HG03521 (cell line): ENCODE measurements at regions not wholly inside any gene's neighbourhood (a gene's known extent, or its start where the extent isn't known, plus 50 kb on each side); places are given as distances from the start of the nearest gene placed in this dataset.
"Not testable (repeated sequence)": the region's sequence is repeated elsewhere in the genome, so short reads cannot be mapped to it uniquely, and the experiment has no call there.

Source experiments
- ATAC-seq: cut with Tn5 transposase; IDR thresholded peaks from one replicate; pipeline ENCODE4 v1.9.1; 2021; ENCODE audit warnings: mild to moderate bottlenecking, moderate library complexity; ENCODE audit not compliant: unreplicated experiment

- no peak for ATAC-seq
Measured at GRCh38 chr5:96112123-96112670, 150.5 kb upstream of the ELL2 start.

GRCh38 chr5:96111080-96111756, 149.6 kb upstream of the ELL2 start:
- ATAC-seq = no peak

GRCh38 chr5:96110300-96110699, 148.6 kb upstream of the ELL2 start:
- no peak for ATAC-seq

- not testable (repeated sequence) for ATAC-seq
Measured at GRCh38 chr5:96108629-96109028, 147.0 kb upstream of the ELL2 start.

GRCh38 chr5:96103829-96104228, 142.2 kb upstream of the ELL2 start:
- ATAC-seq = not testable (repeated sequence)

GRCh38 chr5:96101358-96102089, 139.9 kb upstream of the ELL2 start:
- no peak for ATAC-seq

GRCh38 chr5:96097488-96097887, 135.8 kb upstream of the ELL2 start:
- not testable (repeated sequence) for ATAC-seq

GRCh38 chr5:96096724-96097123, 135.1 kb upstream of the ELL2 start:
- no peak for ATAC-seq

GRCh38 chr5:96094904-96095303, 133.3 kb upstream of the ELL2 start:
- no peak for ATAC-seq

- ATAC-seq = no peak
Measured at GRCh38 chr5:96093890-96094381, 132.3 kb upstream of the ELL2 start.

GRCh38 chr5:96093340-96093739, 131.7 kb upstream of the ELL2 start:
- no peak for ATAC-seq

GRCh38 chr5:96091874-96092273, 130.2 kb upstream of the ELL2 start:
- ATAC-seq = no peak

GRCh38 chr5:96090215-96090614, 128.6 kb upstream of the ELL2 start:
- no peak for ATAC-seq

- no peak for ATAC-seq
Measured at GRCh38 chr5:96088706-96089498, 127.3 kb upstream of the ELL2 start.

- no peak for ATAC-seq
Measured at GRCh38 chr5:96087939-96088338, 126.3 kb upstream of the ELL2 start.

GRCh38 chr5:96084874-96085506, 123.3 kb upstream of the ELL2 start:
- ATAC-seq = no peak

GRCh38 chr5:96083361-96083881, 121.8 kb upstream of the ELL2 start:
- ATAC-seq = no peak

GRCh38 chr5:96081276-96081858, 119.7 kb upstream of the ELL2 start:
- ATAC-seq = no peak

- ATAC-seq = no peak
Measured at GRCh38 chr5:96080557-96080956, 118.9 kb upstream of the ELL2 start.

GRCh38 chr5:96079962-96080361, 118.3 kb upstream of the ELL2 start:
- ATAC-seq = no peak
